Prostate gland (tissue), 2 donors: ENCODE measurements at regions not wholly inside any gene's neighbourhood (a gene's known extent, or its start where the extent isn't known, plus 50 kb on each side); places are given as distances from the start of the nearest gene placed in this dataset.

Experiments used
- DNase-seq: peaks from one replicate; pipeline ENCODE4 v3.0.0-alpha.2; 2019; ENCODE audit warnings: low spot score
- H3K27ac ChIP-seq, 2 donors: fragments of 200-600 bp; sonication (generic); 2 replicates each; pipeline ENCODE4 v1.5.1; 2017 to 2019
- H3K27me3 ChIP-seq: fragments of 200-600 bp; sonication (generic); replicated peaks from 2 replicates; pipeline ENCODE4 v1.5.1; 2019; ENCODE audit not compliant: insufficient read depth
- H3K36me3 ChIP-seq, 2 donors: fragments of 200-600 bp; sonication (generic); 1 replicate in 1 of 2; 2 replicates in 1 of 2; pipeline versions ENCODE4 v1.5.1 to v1.8.1; 2017 to 2019
- H3K4me1 ChIP-seq: fragments of 200-600 bp; sonication (generic); replicated peaks from 2 replicates; pipeline ENCODE4 v1.5.1; 2019
- H3K4me3 ChIP-seq, 2 donors: fragments of 200-600 bp; sonication (generic); 2 replicates each; pipeline ENCODE4 v1.5.1; 2017 to 2019
- H3K9me3 ChIP-seq: fragments of 200-600 bp; sonication (generic); 2 replicates; pipeline ENCODE4 v1.5.1; 2017
- CTCF ChIP-seq, 4 experiments: fragments of 200-600 bp in 2 of 4; fragments of 450-650 bp in 2 of 4; sonication (generic) in 2 of 4; IDR thresholded peaks; 1 replicate in 3 of 4; 2 replicates in 1 of 4; pipeline ENCODE4 v1.5.1; 2016 to 2019; ENCODE audit warnings: antibody characterized with exemption in 4 of 4, mild to moderate bottlenecking in 2 of 4, moderate library complexity in 2 of 4
- POLR2A ChIP-seq: fragments of 450-650 bp; IDR thresholded peaks from one replicate; pipeline ENCODE4 v1.6.1; 2016; ENCODE audit warnings: antibody characterized with exemption, mild to moderate bottlenecking
- POLR2AphosphoS5 ChIP-seq: sonication (generic); formaldehyde crosslinking; IDR thresholded peaks from one replicate; pipeline ENCODE4 v1.6.1; 2017; ENCODE audit warnings: antibody characterized with exemption
- WGBS: methylation state at CpG from one replicate; pipeline ENCODE4 v1.1.5; 2018; 5-methylcytosine and 5-hydroxymethylcytosine counted together
- intact Hi-C: fragments of 100-400 bp; cut with DNase I; formaldehyde crosslinking; loops from one replicate; pipeline ENCODE4 v1.14.2; 2022

- no peaks in the 10 kb centered on the region for H3K27me3 ChIP-seq
- no peaks in the 10 kb centered on the region for H3K9me3 ChIP-seq
- WGBS: 84% methylated on average over 14 of the region's 15 CpGs
- H3K4me3 ChIP-seq: no peak overlapping the region
- DNase-seq: no peak
- TF ChIP-seq POLR2A (no peak), CTCF (IDR thresholded peaks at IDR 0.05) (no peak), POLR2AphosphoS5 (no peak)
- intact Hi-C loops: no loop called here
- no peaks in the 10 kb centered on the region for H3K36me3 ChIP-seq
- no peak overlapping the region for H3K27ac ChIP-seq
- H3K4me1 ChIP-seq: no peaks in the 10 kb centered on the region
These were observed 179.6 kb upstream of the PITX1 start for GRCh38 chr5:135213466-135214239.

- Histone ChIP-seq H3K27me3 (no peaks in the 10 kb centered on the region), H3K4me3 (no peak overlapping the region), H3K4me1 (no peaks in the 10 kb centered on the region), H3K9me3 (no peaks in the 10 kb centered on the region), H3K36me3 (no peaks in the 10 kb centered on the region), H3K27ac (no peak overlapping the region)
- intact Hi-C loops: no loop called here
- no peak for TF ChIP-seq POLR2A
- TF ChIP-seq POLR2AphosphoS5: no peak
- no peak for TF ChIP-seq CTCF (IDR thresholded peaks at IDR 0.05)
- DNase-seq: no peak
- WGBS: 73% methylated on average over 5 of the region's 5 CpGs
These were observed 179.0 kb upstream of the PITX1 start for GRCh38 chr5:135213027-135213386.

GRCh38 chr5:135212361-135213026 is 178.5 kb upstream of the PITX1 start:
- intact Hi-C loops: no loop called here
- WGBS: 73% methylated on average over 10 of the region's 10 CpGs
- H3K4me1 ChIP-seq: no peaks in the 10 kb centered on the region
- no peaks in the 10 kb centered on the region for H3K36me3 ChIP-seq
- H3K9me3 ChIP-seq: no peaks in the 10 kb centered on the region
- no peak overlapping the region for H3K4me3 ChIP-seq
- TF ChIP-seq CTCF (IDR thresholded peaks at IDR 0.05): no peak
- TF ChIP-seq POLR2AphosphoS5: no peak
- no peak for TF ChIP-seq POLR2A
- no peak overlapping the region for H3K27ac ChIP-seq
- no peaks in the 10 kb centered on the region for H3K27me3 ChIP-seq
- no peak for DNase-seq

GRCh38 chr5:135211791-135212190 is 177.8 kb upstream of the PITX1 start:
- DNase-seq: no peak
- 86% methylated on average over 2 of the region's 2 CpGs for WGBS
- Histone ChIP-seq H3K36me3 (no peaks in the 10 kb centered on the region), H3K4me1 (no peaks in the 10 kb centered on the region), H3K9me3 (no peaks in the 10 kb centered on the region), H3K27ac (no peak overlapping the region), H3K27me3 (no peaks in the 10 kb centered on the region), H3K4me3 (no peak overlapping the region)
- intact Hi-C loops: no loop called here
- TF ChIP-seq POLR2AphosphoS5 (no peak), CTCF (IDR thresholded peaks at IDR 0.05) (no peak), POLR2A (no peak)
